ENCODE measurements at regions not wholly inside any gene's neighbourhood (a gene's known extent, or its start where the extent isn't known, plus 50 kb on each side); places are given as distances from the start of the nearest gene placed in this dataset.

- H3K4me3 ChIP-seq (ENCODE audit: low read depth, low read length, poor library complexity, severe bottlenecking): no peak overlapping the region
- H3K4me2 ChIP-seq (ENCODE audit: low read length): no peak overlapping the region
- no peaks in the 10 kb centered on the region for H3F3A ChIP-seq (ENCODE audit: insufficient read depth, low read length)
- no peak overlapping the region for H3K27ac ChIP-seq (ENCODE audit: low read depth, low read length, poor library complexity, severe bottlenecking)
- no peaks in the 10 kb centered on the region for H4K20me1 ChIP-seq (ENCODE audit: insufficient read depth, low read length)
- TF ChIP-seq EZH2 (IDR thresholded peaks at IDR 0.05; ENCODE audit: borderline replicate concordance, low read length) (no peak), CTCF (IDR thresholded peaks at IDR 0.05; ENCODE audit: low read length) (no peak)
- H3K9ac ChIP-seq (ENCODE audit: low read length): no peak overlapping the region
- no peaks in the 10 kb centered on the region for H3K36me3 ChIP-seq (ENCODE audit: insufficient read depth, low read length)
- H3K4me1 ChIP-seq (ENCODE audit: insufficient read depth, low read length, severe bottlenecking): no peaks in the 10 kb centered on the region
- H3K79me2 ChIP-seq (ENCODE audit: insufficient read depth, low read length): no peaks in the 10 kb centered on the region
- no peak overlapping the region for H2AFZ ChIP-seq (ENCODE audit: low read length)
- H3K9me3 ChIP-seq (ENCODE audit: low read length): no peaks in the 10 kb centered on the region
- H3K27me3 ChIP-seq (ENCODE audit: insufficient read depth, low read length): peaks cover 2% of the 10 kb centered on the region
- H3K9me2 ChIP-seq (ENCODE audit: low read depth, low read length): no peaks in the 10 kb centered on the region
Observed at GRCh38 chr2:60608679-60609078, 55.2 kb upstream of the BCL11A start.

- H3F3A ChIP-seq (ENCODE audit: insufficient read depth, low read length): no peaks in the 10 kb centered on the region
- no peaks in the 10 kb centered on the region; the same call in 1 of the 2 replicates for H3K27me3 ChIP-seq (ENCODE audit: insufficient read depth, low read length)
- H3K4me1 ChIP-seq (ENCODE audit: insufficient read depth, low read length, severe bottlenecking): no peaks in the 10 kb centered on the region
- H2AFZ ChIP-seq (ENCODE audit: low read length): no peak overlapping the region
- TF ChIP-seq EZH2 (IDR thresholded peaks at IDR 0.05; ENCODE audit: borderline replicate concordance, low read length) (no peak), CTCF (IDR thresholded peaks at IDR 0.05; ENCODE audit: low read length) (no peak)
- H3K79me2 ChIP-seq (ENCODE audit: insufficient read depth, low read length): no peaks in the 10 kb centered on the region
- H3K4me2 ChIP-seq (ENCODE audit: low read length): no peak overlapping the region
- H4K20me1 ChIP-seq (ENCODE audit: insufficient read depth, low read length): no peaks in the 10 kb centered on the region
- no peaks in the 10 kb centered on the region for H3K9me3 ChIP-seq (ENCODE audit: low read length)
- H3K9ac ChIP-seq (ENCODE audit: low read length): no peak overlapping the region
- H3K27ac ChIP-seq (ENCODE audit: low read depth, low read length, poor library complexity, severe bottlenecking): no peak overlapping the region
- H3K4me3 ChIP-seq (ENCODE audit: low read depth, low read length, poor library complexity, severe bottlenecking): no peak overlapping the region
- no peaks in the 10 kb centered on the region for H3K9me2 ChIP-seq (ENCODE audit: low read depth, low read length)
- H3K36me3 ChIP-seq (ENCODE audit: insufficient read depth, low read length): no peaks in the 10 kb centered on the region
Observed at GRCh38 chr2:60612033-60612432, 58.6 kb upstream of the BCL11A start.

GRCh38 chr2:60614319-60614718, 60.9 kb upstream of the BCL11A start:
- H3K9ac ChIP-seq (ENCODE audit: low read length): no peak overlapping the region
- no peaks in the 10 kb centered on the region for H3K9me3 ChIP-seq (ENCODE audit: low read length)
- no peak overlapping the region for H3K4me3 ChIP-seq (ENCODE audit: low read depth, low read length, poor library complexity, severe bottlenecking)
- no peaks in the 10 kb centered on the region for H3K4me1 ChIP-seq (ENCODE audit: insufficient read depth, low read length, severe bottlenecking)
- no peaks in the 10 kb centered on the region; the same call in 1 of the 2 replicates for H3K27me3 ChIP-seq (ENCODE audit: insufficient read depth, low read length)
- no peak overlapping the region for H2AFZ ChIP-seq (ENCODE audit: low read length)
- no peaks in the 10 kb centered on the region for H3K79me2 ChIP-seq (ENCODE audit: insufficient read depth, low read length)
- no peak overlapping the region for H3K4me2 ChIP-seq (ENCODE audit: low read length)
- no peak for TF ChIP-seq EZH2 (IDR thresholded peaks at IDR 0.05; ENCODE audit: borderline replicate concordance, low read length)
- TF ChIP-seq CTCF (IDR thresholded peaks at IDR 0.05; ENCODE audit: low read length): no peak
- no peak overlapping the region for H3K27ac ChIP-seq (ENCODE audit: low read depth, low read length, poor library complexity, severe bottlenecking)
- H3K36me3 ChIP-seq (ENCODE audit: insufficient read depth, low read length): no peaks in the 10 kb centered on the region
- H3F3A ChIP-seq (ENCODE audit: insufficient read depth, low read length): no peaks in the 10 kb centered on the region
- H3K9me2 ChIP-seq (ENCODE audit: low read depth, low read length): no peaks in the 10 kb centered on the region
- H4K20me1 ChIP-seq (ENCODE audit: insufficient read depth, low read length): no peaks in the 10 kb centered on the region
